ENCODE measurements at regions not wholly inside any gene's neighbourhood (a gene's known extent, or its start where the extent isn't known, plus 50 kb on each side); places are given as distances from the start of the nearest gene placed in this dataset.

- TF ChIP-seq CTCF (IDR thresholded peaks at IDR 0.05) = no peak
- Mint-ChIP-seq H3K9me3 (peaks cover 2 to 3% of the 10 kb centered on the region in 2 donors), H3K36me3 (no peaks in the 10 kb centered on the region), H3K27me3 (ENCODE audit: low read depth in 2 of 2) (no peaks in the 10 kb centered on the region), H3K27ac (no peak overlapping the region), H3K4me3 (no peak overlapping the region), H3K4me1 (no peaks in the 10 kb centered on the region)
- Histone ChIP-seq H3K4me1 (ENCODE audit: control insufficient read depth, insufficient read depth, low read length) (no peaks in the 10 kb centered on the region), H3K4me3 (ENCODE audit: low read length) (no peak overlapping the region), H3K36me3 (ENCODE audit: control insufficient read depth, insufficient read depth, low read length) (no peaks in the 10 kb centered on the region), H3K9me3 (ENCODE audit: control insufficient read depth, insufficient read depth, low read length) (no peaks in the 10 kb centered on the region), H3K27me3 (ENCODE audit: control insufficient read depth, insufficient read depth, low read length) (no peaks in the 10 kb centered on the region), H3K27ac (ENCODE audit: low read length) (no peak overlapping the region)
- WGBS (ENCODE audit: insufficient coverage) = 83% methylated on average over 2 of the region's 2 CpGs
- DNase-seq (no peak), ATAC-seq (no peak)
- intact Hi-C loops (cut with micrococcal nuclease) = no loop called here
Observed at GRCh38 chr13:97692628-97693027, 258.7 kb downstream of the RAP2A start.

- no peak overlapping the region for H3K27ac Mint-ChIP-seq
- ATAC-seq = no peak
- DNase-seq = no peak
- Histone ChIP-seq H3K36me3 (ENCODE audit: control insufficient read depth, insufficient read depth, low read length) (no peaks in the 10 kb centered on the region), H3K27me3 (ENCODE audit: control insufficient read depth, insufficient read depth, low read length) (no peaks in the 10 kb centered on the region), H3K4me1 (ENCODE audit: control insufficient read depth, insufficient read depth, low read length) (no peaks in the 10 kb centered on the region), H3K4me3 (ENCODE audit: low read length) (no peak overlapping the region), H3K9me3 (ENCODE audit: control insufficient read depth, insufficient read depth, low read length) (no peaks in the 10 kb centered on the region), H3K27ac (ENCODE audit: low read length) (no peak overlapping the region)
- H3K27me3 Mint-ChIP-seq (ENCODE audit: low read depth in 2 of 2) = no peaks in the 10 kb centered on the region
- WGBS (ENCODE audit: insufficient coverage) = 87% methylated on average over 5 of the region's 6 CpGs
- no peaks in the 10 kb centered on the region for H3K36me3 Mint-ChIP-seq
- H3K9me3 Mint-ChIP-seq = peaks cover 3 to 5% of the 10 kb centered on the region in 2 donors
- intact Hi-C loops (cut with micrococcal nuclease) = no loop called here
- H3K4me1 Mint-ChIP-seq = peaks cover 0 to 2% of the 10 kb centered on the region in 2 donors
- TF ChIP-seq CTCF (IDR thresholded peaks at IDR 0.05) = no peak
- no peak overlapping the region for H3K4me3 Mint-ChIP-seq
Observed at GRCh38 chr13:97695684-97696083, 257.8 kb upstream of the IPO5 start.

DNA sequence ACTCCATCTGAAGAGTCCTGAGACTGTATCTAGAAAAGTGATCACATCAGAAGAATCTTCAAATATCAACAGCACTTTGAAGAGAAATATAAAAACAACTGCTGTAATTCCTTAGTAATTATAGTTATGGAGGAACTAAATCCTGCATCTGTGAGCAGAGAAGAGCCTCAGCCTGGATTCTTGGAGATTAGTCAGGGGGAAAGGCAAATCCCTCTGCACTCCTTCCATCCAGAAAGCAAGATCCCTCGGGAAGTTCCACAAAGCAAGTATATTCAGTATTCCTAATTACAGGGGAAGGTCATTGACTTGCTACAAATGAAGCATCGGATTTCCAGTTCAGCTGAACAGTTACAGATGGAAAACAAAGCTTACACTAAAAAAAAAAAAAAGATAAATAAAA lies 256.6 kb upstream of the IPO5 start:
- peaks cover 0 to 4% of the 10 kb centered on the region in 2 donors for H3K4me1 Mint-ChIP-seq
- no peaks in the 10 kb centered on the region for H3K27me3 ChIP-seq (ENCODE audit: control insufficient read depth, insufficient read depth, low read length)
- H3K4me3 ChIP-seq (ENCODE audit: low read length) = no peak overlapping the region
- H3K36me3 Mint-ChIP-seq = no peaks in the 10 kb centered on the region
- no peaks in the 10 kb centered on the region for H3K36me3 ChIP-seq (ENCODE audit: control insufficient read depth, insufficient read depth, low read length)
- H3K4me1 ChIP-seq (ENCODE audit: control insufficient read depth, insufficient read depth, low read length) = no peaks in the 10 kb centered on the region
- H3K4me3 Mint-ChIP-seq = no peak overlapping the region
- DNase-seq (no peak), ATAC-seq (no peak)
- H3K27ac Mint-ChIP-seq = no peak overlapping the region
- no peaks in the 10 kb centered on the region for H3K9me3 ChIP-seq (ENCODE audit: control insufficient read depth, insufficient read depth, low read length)
- TF ChIP-seq CTCF (IDR thresholded peaks at IDR 0.05) = no peak
- H3K9me3 Mint-ChIP-seq = peaks cover 0 to 3% of the 10 kb centered on the region in 2 donors
- intact Hi-C loops (cut with micrococcal nuclease) = no loop called here
- H3K27ac ChIP-seq (ENCODE audit: low read length) = no peak overlapping the region
- H3K27me3 Mint-ChIP-seq (ENCODE audit: low read depth in 2 of 2) = no peaks in the 10 kb centered on the region
- WGBS (ENCODE audit: insufficient coverage) = no CpG with 5 or more reads among the region's 2 CpGs

- Mint-ChIP-seq H3K4me3 (no peak overlapping the region), H3K4me1 (peaks cover 0 to 4% of the 10 kb centered on the region in 2 donors), H3K9me3 (peaks cover 0 to 3% of the 10 kb centered on the region in 2 donors), H3K27ac (no peak overlapping the region), H3K27me3 (ENCODE audit: low read depth in 2 of 2) (no peaks in the 10 kb centered on the region), H3K36me3 (no peaks in the 10 kb centered on the region)
- Histone ChIP-seq H3K27ac (ENCODE audit: low read length) (no peak overlapping the region), H3K27me3 (ENCODE audit: control insufficient read depth, insufficient read depth, low read length) (no peaks in the 10 kb centered on the region), H3K4me3 (ENCODE audit: low read length) (no peak overlapping the region), H3K4me1 (ENCODE audit: control insufficient read depth, insufficient read depth, low read length) (no peaks in the 10 kb centered on the region), H3K36me3 (ENCODE audit: control insufficient read depth, insufficient read depth, low read length) (no peaks in the 10 kb centered on the region), H3K9me3 (ENCODE audit: control insufficient read depth, insufficient read depth, low read length) (no peaks in the 10 kb centered on the region)
- intact Hi-C loops (cut with micrococcal nuclease) = no loop called here
- DNase-seq (no peak), ATAC-seq (peak; percentile 29 to 59 (median 36))
- TF ChIP-seq CTCF (IDR thresholded peaks at IDR 0.05) = no peak
- WGBS (ENCODE audit: insufficient coverage) = 47% methylated on average over 4 of the region's 6 CpGs
Observed at GRCh38 chr13:97700306-97700848, 253.1 kb upstream of the IPO5 start.

Measured in natural killer cell (primary cell).